ENCODE measurements at regions not wholly inside any gene's neighbourhood (a gene's known extent, or its start where the extent isn't known, plus 50 kb on each side); places are given as distances from the start of the nearest gene placed in this dataset.

DNA sequence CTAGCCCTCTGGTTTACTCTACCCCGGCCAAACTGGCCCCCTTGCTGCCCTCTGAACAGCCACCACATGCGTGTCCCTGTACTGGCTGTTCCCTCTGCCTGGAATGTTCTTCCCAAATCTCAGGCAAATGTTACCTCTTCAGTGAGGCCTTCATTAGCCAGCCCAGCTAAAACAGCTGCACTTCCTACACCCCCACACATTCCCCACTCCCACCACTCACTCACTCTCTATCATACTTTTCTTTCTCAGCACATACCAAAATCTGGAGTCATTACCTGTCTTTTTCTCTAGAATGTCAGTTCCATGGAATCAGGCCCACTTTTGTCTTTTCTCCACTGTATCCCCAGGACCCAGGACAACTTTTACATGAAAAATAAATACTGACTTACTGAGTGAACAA is 401.2 kb upstream of the SULF2 start:
- H3K27ac Mint-ChIP-seq: no peak overlapping the region
- peaks cover 13% of the 10 kb centered on the region for H3K4me1 Mint-ChIP-seq (ENCODE audit: low read depth)
- H3K36me3 Mint-ChIP-seq (ENCODE audit: insufficient read depth): no peaks in the 10 kb centered on the region
- no peak for DNase-seq (ENCODE audit: low spot score, unreplicated experiment)
- peaks cover 12% of the 10 kb centered on the region for H3K27me3 Mint-ChIP-seq
- TF ChIP-seq, protein P1, sequence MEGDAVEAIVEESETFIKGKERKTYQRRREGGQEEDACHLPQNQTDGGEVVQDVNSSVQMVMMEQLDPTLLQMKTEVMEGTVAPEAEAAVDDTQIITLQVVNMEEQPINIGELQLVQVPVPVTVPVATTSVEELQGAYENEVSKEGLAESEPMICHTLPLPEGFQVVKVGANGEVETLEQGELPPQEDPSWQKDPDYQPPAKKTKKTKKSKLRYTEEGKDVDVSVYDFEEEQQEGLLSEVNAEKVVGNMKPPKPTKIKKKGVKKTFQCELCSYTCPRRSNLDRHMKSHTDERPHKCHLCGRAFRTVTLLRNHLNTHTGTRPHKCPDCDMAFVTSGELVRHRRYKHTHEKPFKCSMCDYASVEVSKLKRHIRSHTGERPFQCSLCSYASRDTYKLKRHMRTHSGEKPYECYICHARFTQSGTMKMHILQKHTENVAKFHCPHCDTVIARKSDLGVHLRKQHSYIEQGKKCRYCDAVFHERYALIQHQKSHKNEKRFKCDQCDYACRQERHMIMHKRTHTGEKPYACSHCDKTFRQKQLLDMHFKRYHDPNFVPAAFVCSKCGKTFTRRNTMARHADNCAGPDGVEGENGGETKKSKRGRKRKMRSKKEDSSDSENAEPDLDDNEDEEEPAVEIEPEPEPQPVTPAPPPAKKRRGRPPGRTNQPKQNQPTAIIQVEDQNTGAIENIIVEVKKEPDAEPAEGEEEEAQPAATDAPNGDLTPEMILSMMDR (IDR thresholded peaks at IDR 0.05; ENCODE audit: unreplicated experiment): no peak
- H3K4me3 Mint-ChIP-seq (ENCODE audit: low read depth): no peak overlapping the region
- peaks cover 3% of the 10 kb centered on the region for H3K9me3 Mint-ChIP-seq (ENCODE audit: low read depth)

DNA sequence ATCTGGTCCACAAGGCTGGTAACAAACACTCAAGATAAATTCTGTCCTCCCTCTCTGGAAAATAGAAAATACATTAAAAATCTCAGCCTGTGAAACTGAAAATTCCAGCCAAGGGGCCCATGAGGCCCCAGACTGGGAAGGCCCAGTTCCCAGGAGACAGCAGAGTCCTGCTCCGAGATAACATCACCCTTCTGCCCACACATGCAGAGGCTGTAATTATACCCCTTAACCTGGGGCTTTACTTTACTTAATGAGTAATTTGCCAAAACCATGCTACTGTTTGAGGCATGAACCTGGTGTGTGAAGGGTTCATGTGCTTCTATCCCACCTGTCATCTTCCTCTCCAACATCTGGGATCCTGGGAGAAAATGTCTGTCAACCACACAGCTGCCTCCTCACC is 398.9 kb upstream of the SULF2 start:
- TF ChIP-seq, protein P1 (IDR thresholded peaks at IDR 0.05; ENCODE audit: unreplicated experiment): no peak

DNA sequence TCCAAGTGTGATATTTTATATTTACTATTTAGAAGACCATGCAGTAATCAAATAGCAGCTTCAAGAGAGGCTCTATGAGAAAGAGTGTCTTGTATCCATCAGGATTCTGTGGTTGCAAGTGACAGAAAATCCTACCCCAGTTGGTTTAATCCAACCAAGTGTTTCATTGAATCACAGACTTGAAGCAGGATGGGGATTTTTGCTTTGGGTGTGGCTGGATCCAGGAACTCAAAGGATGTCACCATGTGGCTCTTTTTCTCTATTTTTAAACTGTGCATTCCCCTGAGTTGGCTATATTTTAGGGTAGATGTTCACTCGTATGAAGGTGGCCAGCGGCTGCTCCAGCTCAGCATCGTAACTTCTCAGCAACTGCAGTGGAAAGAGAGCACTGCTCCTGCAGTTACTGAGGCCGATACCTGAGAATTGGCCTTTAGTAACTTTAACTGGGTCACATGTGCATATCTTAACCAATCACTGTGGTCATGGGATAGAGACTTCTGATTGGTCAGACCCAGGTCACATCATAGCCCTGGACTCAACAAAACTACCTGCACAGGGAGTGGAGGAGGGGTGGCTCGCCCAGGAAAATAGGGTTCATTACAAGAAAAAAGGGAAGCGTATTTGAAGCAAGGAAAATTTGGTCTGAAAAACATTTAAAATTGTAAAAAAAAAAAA is 396.1 kb upstream of the SULF2 start:
- DNase-seq (ENCODE audit: low spot score, unreplicated experiment): no peak
- H3K9me3 Mint-ChIP-seq (ENCODE audit: low read depth): no peaks in the 10 kb centered on the region
- no peak overlapping the region for H3K27ac Mint-ChIP-seq
- peaks cover 14% of the 10 kb centered on the region for H3K27me3 Mint-ChIP-seq
- no peaks in the 10 kb centered on the region for H3K36me3 Mint-ChIP-seq (ENCODE audit: insufficient read depth)
- TF ChIP-seq, protein P1 (IDR thresholded peaks at IDR 0.05; ENCODE audit: unreplicated experiment): no peak
- no peak overlapping the region for H3K4me3 Mint-ChIP-seq (ENCODE audit: low read depth)
- peaks cover 5% of the 10 kb centered on the region for H3K4me1 Mint-ChIP-seq (ENCODE audit: low read depth)

More for the DNA sequence above, 398.9 kb upstream of the SULF2 start:
- Mint-ChIP-seq H3K27ac (no peak overlapping the region), H3K36me3 (ENCODE audit: insufficient read depth) (no peaks in the 10 kb centered on the region), H3K27me3 (peaks cover 12% of the 10 kb centered on the region), H3K4me1 (ENCODE audit: low read depth) (no peaks in the 10 kb centered on the region), H3K4me3 (ENCODE audit: low read depth) (no peak overlapping the region), H3K9me3 (ENCODE audit: low read depth) (peaks cover 3% of the 10 kb centered on the region)
- DNase-seq (ENCODE audit: low spot score, unreplicated experiment): no peak

DNA sequence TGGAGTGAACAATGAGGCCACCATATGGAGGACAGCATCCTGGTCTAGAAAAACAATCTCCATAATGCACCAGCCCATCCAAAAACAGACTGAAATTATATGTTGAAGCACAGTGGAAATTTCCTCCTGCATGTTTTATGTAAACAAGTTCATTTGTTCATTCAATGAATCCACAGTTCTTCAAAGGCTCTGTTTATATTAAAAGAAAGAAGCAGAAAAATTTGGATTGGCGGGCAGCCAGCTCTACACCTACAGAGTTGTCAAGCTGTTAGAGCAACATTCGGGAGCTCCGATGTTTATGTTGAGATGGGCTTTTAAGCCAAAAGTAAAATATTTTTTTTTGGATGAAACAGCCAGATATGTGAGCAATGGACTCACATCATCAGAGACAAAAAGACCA is 395.3 kb upstream of the SULF2 start:
- no peak for DNase-seq (ENCODE audit: low spot score, unreplicated experiment)
- H3K9me3 Mint-ChIP-seq (ENCODE audit: low read depth): no peaks in the 10 kb centered on the region
- TF ChIP-seq, protein P1 (IDR thresholded peaks at IDR 0.05; ENCODE audit: unreplicated experiment): no peak
- H3K4me1 Mint-ChIP-seq (ENCODE audit: low read depth): peaks cover 5% of the 10 kb centered on the region
- no peak overlapping the region for H3K4me3 Mint-ChIP-seq (ENCODE audit: low read depth)
- peaks cover 6% of the 10 kb centered on the region for H3K27me3 Mint-ChIP-seq
- no peaks in the 10 kb centered on the region for H3K36me3 Mint-ChIP-seq (ENCODE audit: insufficient read depth)
- H3K27ac Mint-ChIP-seq: no peak overlapping the region

DNA sequence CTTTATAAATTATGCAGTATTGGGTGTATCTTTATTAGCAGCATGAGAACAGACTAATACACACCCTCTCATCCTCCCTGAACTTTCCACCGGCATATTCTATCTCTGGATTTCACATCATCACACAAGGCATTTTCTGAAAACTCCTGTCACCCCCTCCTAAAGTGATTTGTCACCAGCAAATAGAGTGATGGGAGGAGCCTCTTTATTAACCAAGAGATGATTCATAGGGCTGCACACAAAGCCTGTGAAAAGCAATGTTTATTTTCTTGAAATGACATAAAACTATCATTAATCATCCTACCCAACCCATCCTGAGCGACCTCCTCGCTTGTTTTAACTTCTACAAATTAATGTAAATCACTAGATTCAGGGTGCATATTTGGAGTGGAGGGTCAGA is 394.7 kb upstream of the SULF2 start:
- H3K4me1 Mint-ChIP-seq (ENCODE audit: low read depth): peaks cover 5% of the 10 kb centered on the region
- H3K36me3 Mint-ChIP-seq (ENCODE audit: insufficient read depth): no peaks in the 10 kb centered on the region
- no peaks in the 10 kb centered on the region for H3K9me3 Mint-ChIP-seq (ENCODE audit: low read depth)
- H3K27ac Mint-ChIP-seq: no peak overlapping the region
- DNase-seq (ENCODE audit: low spot score, unreplicated experiment): no peak
- H3K27me3 Mint-ChIP-seq: peaks cover 5% of the 10 kb centered on the region
- TF ChIP-seq, protein P1 (IDR thresholded peaks at IDR 0.05; ENCODE audit: unreplicated experiment): no peak
- no peak overlapping the region for H3K4me3 Mint-ChIP-seq (ENCODE audit: low read depth)

All from progenitor cell of endocrine pancreas (in vitro differentiated cells).